ENCODE measurements at regions not wholly inside any gene's neighbourhood (a gene's known extent, or its start where the extent isn't known, plus 50 kb on each side); places are given as distances from the start of the nearest gene placed in this dataset.

DNA sequence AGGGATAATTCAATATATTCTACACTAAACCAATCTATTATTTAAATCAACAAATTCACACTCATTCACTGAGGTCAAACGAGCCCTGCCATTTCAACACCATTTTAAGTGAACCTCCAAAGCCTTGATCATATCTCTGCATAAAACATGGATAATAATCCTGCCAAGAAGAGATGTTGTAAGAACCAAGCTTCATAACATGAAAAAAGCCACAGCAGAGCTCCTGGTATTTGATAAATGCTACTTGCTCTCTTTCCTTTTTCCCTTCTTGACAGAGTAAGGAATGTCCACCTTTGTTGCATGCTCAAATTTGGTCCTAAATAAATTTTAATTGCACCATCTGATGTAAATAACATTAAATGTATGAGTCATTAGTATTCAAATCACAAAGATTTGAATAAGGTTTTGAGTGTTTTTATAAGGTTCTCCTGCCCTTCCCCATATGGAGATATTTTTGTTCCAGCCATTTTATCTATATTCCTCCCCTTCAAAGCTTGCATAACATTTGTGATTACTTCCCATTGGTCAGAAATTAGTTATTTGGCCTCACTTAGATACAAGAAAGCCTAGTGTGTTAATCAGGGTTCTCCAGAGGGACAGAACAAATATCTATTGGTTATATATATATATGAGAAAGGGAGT lies 318.8 kb downstream of the RND3 start:
- TF ChIP-seq CTCF (conservative IDR thresholded peaks at IDR 0.05 in 1 of 2, IDR thresholded peaks at IDR 0.05 in 1 of 2; ENCODE audit: extremely low read depth in 1 of 2, insufficient read depth in 1 of 2, low read depth in 1 of 2, low read length in 2 of 2) (no peak), EZH2 (IDR thresholded peaks at IDR 0.05; ENCODE audit: borderline replicate concordance, low read length) (no peak)
